Uterus (tissue), 2 donors: ENCODE measurements at regions not wholly inside any gene's neighbourhood (a gene's known extent, or its start where the extent isn't known, plus 50 kb on each side); places are given as distances from the start of the nearest gene placed in this dataset.

ENCODE experiments used
- POLR2A ChIP-seq, 2 donors: fragments of 450-650 bp; IDR thresholded peaks; one replicate each; pipeline ENCODE4 v1.6.1; 2016; ENCODE audit warnings: antibody characterized with exemption in 2 of 2, mild to moderate bottlenecking in 1 of 2, moderate library complexity in 1 of 2
- TF ChIP-seq, protein P1 (sequence below), 4 experiments: fragments of 200-600 bp in 2 of 4; fragments of 450-650 bp in 2 of 4; sonication (generic) in 2 of 4; IDR thresholded peaks; one replicate each; pipeline ENCODE4 v1.5.1; 2016 to 2019; ENCODE audit warnings: antibody characterized with exemption in 4 of 4, mild to moderate bottlenecking in 2 of 4, moderate library complexity in 1 of 4

- no peak for TF ChIP-seq POLR2A (IDR thresholded peaks at IDR 0.05)
- TF ChIP-seq, protein P1, sequence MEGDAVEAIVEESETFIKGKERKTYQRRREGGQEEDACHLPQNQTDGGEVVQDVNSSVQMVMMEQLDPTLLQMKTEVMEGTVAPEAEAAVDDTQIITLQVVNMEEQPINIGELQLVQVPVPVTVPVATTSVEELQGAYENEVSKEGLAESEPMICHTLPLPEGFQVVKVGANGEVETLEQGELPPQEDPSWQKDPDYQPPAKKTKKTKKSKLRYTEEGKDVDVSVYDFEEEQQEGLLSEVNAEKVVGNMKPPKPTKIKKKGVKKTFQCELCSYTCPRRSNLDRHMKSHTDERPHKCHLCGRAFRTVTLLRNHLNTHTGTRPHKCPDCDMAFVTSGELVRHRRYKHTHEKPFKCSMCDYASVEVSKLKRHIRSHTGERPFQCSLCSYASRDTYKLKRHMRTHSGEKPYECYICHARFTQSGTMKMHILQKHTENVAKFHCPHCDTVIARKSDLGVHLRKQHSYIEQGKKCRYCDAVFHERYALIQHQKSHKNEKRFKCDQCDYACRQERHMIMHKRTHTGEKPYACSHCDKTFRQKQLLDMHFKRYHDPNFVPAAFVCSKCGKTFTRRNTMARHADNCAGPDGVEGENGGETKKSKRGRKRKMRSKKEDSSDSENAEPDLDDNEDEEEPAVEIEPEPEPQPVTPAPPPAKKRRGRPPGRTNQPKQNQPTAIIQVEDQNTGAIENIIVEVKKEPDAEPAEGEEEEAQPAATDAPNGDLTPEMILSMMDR (IDR thresholded peaks at IDR 0.05), result no peak
Measured at GRCh38 chr9:1726993-1727759, 288.0 kb upstream of the SMARCA2 start.
